Left renal pelvis (tissue), 4 donors: ENCODE measurements at regions not wholly inside any gene's neighbourhood (a gene's known extent, or its start where the extent isn't known, plus 50 kb on each side); places are given as distances from the start of the nearest gene placed in this dataset.
"Not testable (repeated sequence)": the region's sequence is repeated elsewhere in the genome, so short reads cannot be mapped to it uniquely, and the experiment has no call there.

Experiments used
- DNase-seq, 4 donors: peaks; one replicate each; pipeline ENCODE4 v3.0.0-alpha.2; 2013; ENCODE audit warnings: low read depth in 4 of 4, low spot score in 3 of 4

DNA sequence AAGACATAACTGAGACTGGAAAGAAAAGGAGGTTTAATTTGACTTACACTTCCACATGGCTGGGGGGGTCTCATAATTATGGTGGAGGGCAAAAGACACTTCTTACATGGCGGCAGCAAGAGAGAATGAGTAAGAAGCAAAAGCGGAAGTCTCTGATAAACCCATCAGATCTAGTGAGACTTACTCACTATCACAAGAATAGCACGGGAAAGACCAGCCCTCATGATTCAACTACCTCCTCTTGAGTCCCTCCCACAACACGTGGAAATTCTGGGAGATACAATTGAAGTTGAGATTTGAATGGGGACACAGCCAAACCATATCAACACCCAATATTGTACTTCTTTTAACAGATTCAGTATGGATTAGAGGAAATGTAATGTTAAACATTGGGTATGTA is 646.6 kb downstream of the ANKRD50 start:
- no peak for DNase-seq

DNA sequence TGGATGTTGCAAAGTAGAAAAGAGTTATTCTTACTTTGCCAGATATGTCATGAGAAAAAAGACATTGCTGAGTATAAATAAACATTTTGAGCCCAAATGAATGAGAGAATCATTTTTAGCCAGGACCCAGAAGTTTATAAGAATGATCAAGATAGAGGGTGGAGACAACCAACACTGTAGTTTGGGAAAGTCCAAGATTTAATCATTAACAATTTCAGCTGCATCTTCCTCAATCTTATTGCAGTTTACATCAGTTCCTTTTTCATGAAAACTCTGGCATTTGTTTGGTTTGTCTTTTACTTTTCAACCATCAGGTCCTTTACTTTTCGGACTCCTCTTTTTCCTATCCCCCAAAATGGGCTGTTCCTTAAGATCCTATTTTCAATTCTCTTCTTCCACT is 645.9 kb downstream of the ANKRD50 start:
- DNase-seq = no peak

DNA sequence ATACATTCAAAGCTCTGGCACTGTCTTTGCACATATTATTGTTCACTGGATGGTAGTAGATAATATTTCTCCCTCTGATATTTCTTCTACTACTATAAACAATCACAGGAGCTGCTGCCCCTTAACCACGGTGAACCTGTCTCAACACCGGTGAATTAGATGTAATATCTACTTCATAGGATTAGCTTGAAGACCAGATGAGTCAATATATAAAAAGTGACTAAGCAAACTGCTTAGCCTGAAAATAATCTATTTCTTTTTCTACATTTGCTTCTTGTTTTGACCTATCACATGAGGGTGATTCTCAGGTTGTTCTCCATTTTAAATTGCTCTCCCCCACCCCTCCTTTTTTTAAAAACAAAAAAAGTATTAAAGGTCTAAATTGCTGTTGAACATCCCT is 645.5 kb downstream of the ANKRD50 start:
- DNase-seq = no peak

DNA sequence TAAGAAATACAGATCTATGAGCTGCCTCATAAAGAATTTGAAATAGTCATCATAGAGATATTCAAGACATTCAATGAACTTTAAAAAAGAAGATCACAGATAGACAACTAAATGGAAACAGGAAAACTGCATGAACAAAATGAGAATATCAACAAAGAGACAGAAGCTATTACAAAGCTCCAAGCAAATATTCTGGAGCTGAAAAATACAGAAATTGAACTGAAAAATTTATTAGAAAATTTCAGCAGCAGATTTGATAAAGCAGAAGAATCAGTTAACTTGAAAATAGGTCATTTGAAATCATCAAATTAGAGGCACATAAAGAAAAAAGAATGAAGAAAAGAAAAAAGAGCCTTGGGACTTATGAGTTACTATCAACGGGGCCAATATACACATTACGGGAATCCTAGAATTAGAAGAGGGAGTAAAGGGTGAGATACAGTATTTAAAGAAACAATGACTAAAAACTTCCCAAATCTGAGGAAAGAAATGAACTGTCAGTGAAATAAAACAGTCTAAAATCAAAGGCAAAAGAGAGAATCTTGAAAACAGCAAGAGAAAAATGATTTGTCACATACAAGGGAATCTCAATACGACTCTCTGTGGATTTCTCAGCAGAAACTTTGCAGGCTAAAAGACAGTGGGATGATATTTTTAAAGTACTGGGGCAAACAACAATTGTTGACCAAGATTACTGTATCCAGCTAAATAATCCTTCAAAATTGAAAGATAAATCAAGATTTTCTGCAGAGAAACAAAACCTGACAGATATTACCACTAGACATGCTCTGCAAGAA is 641.6 kb downstream of the ANKRD50 start:
- no peak for DNase-seq

DNA sequence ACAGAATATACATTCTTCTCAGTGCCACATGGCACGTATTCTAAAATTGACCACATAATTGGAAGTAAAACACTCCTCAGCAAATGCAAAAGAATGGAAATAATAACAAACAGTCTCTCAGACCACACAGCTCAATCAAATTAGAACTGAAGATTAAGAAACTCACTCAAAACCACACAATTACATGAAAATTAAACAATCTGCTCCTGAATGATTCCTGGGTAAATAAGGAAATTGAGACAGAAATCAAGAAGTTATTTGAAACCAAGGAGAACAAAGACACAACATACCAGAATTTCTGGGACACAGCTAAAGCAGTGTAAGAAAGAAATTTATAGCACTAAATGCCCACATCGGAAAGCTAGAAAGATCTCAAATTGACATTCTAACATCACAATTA is 637.3 kb downstream of the ANKRD50 start:
- not testable (repeated sequence) for DNase-seq

DNA sequence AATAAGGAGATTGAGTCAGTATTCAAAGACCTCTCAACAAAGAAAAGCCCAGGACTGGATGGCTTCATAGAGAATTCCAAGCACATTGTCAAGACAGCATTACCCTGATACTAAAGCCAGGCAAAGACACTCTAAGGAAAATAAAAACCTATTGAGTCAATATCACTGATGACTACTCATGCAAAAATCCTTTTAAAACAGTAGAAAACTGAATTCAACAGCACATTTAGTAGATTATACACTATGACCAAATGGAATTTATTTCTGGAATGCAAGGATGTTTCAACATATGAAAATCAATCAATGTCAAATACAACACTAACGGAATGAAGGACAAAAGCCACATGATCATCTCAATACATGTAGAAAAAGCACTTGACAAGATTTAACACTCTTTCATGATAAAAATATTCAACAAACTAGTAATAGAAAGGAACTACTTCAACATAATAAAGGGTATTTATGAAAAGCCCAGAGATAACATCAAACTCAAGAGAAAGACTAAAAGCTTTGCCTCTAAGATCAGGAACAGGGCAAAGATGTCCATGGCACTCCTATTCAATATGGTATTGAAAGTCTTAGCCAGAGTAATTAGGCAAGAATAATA is 633.3 kb downstream of the ANKRD50 start:
- DNase-seq = no peak

DNA sequence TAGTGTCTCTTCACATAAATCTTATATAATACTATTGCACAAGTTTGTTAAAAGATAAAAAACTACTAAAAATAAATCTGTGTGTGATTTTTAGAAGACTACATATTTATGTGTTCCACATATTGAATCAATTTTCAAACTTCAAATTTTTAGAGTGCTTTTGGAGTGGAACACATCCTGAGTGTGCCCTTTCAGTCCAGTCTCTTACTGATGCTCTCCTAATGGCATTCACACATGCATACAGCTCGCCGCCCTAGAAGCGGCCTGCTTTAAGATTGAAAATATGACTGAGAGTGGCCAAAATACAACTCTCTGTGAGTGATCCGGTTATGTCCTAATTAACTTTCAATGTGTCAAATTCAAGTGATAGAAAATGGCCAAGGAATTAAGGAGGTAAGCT is 628.8 kb downstream of the ANKRD50 start:
- no peak for DNase-seq

DNA sequence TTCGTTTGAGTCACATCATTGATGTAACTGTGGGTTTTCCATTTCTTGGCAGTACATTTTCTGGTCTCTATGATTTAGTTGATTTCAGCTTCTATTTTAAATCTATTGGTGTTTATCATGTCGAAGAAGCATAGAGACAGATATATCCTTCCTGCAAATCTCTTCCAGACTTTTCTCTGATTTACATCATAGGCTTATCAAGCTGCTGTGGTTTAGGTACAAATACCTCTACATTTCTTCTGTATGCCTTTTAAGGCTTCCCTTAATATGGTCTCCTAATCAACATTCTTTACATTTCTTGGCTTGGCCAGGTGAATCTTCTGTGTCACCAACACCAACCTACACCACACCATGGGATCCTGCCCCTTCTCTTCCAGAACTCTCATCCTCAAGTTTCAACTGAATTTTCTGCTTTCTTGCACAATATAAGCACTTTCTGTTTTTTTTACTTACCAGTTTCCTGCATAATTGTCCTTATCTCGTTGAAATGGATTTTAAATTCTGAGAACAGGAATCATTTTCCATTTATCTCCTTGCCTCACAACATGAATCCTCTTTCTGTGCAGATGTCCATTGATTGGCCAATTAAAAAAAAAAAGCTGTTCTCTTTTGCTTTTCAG is 626.9 kb downstream of the ANKRD50 start:
- DNase-seq = no peak

DNA sequence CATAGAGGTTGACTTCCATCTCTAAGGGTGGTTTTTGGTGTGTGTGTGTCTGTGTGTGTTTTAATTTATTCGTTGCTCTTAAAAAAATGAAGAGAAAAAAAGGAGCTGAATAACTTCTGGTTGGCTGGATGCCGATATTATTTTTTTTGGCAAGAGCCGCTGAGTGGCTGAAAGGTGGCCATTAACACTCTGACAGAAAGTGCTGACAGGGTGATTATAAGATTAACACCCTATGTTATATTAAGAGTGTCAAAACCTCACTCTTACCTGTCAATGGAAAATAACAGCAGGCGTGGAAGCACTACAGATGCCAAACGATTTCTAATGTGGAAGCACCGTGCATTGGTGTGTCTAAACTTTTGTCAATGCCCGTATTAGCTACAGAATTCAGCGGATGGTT is 622.5 kb downstream of the ANKRD50 start:
- no peak for DNase-seq

DNA sequence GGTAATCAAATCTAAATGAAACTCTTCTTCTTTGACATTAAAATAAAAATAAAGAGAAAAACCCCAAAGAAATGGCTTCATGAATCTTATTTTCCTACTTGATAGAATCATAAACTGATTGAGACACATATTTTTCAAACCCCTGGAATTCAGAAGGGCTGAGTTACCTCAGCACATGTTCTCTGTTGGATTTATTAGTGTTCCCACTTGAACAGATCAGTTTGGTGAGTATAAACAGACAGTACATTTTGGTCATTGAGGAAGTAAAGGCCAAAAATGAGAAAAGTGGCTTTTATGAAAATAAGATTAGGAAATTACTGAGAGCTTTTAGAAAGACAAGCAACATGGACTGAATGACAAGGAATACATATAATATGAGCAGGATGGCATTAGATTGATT is 620.4 kb downstream of the ANKRD50 start:
- no peak for DNase-seq

DNA sequence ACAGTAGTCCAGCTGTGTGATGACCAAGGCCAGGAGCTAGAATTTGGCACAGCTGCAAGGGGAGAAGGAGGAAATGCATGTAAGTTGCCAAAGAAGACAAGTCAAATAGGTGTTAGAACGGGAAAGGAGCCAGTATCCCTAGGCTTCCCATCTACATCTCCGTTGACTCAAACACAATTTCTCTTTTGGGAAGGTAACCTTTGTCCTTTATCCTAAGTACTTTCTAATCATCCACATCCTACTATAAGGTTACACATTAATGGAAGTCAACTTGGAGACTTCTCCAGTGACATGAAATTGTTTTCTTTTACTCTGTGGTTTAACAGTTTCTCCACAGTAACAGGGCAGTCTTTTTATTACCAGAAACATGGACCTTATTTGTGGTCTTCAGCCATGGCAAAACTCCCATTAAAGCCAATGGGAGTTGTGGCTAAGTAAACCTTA is 620.0 kb downstream of the ANKRD50 start:
- no peak for DNase-seq

DNA sequence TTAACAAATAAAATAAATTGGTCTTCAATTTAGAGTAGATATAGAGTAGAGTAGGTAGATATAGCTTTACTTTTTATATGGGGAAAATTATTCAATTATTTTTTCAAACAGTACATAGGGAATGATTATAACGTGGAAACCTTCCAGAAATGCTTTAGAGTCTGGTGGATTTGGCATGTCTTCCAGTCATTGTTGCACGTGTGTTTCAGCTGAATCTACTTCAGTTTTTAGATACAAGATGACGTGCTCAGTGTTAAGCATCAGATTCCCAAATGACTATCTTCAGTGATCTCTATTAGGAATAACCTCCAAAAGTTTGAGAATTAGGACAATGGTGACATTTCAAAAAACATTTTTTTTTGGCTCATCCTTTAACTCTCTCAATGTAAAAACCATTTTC is 616.9 kb downstream of the ANKRD50 start:
- DNase-seq = no peak

DNA sequence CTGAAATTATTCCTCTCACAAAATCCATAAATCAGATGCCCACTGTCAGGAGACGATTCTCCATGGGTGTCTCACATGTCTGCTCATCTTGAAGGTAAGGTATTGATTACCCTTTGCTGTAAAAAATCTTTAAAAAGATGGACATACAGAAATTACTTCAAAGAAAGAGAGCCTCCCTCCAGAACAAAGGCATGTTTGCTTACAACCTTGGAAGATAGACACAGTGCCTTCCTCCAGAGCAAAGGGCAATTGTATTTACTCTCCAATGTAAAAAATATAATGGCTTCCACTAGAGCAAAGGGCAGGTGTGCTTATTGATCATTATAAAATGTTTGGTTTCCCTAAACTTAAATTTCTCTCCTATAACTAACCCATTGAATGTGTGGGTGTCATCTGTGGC is 616.2 kb downstream of the ANKRD50 start:
- DNase-seq = no peak

DNA sequence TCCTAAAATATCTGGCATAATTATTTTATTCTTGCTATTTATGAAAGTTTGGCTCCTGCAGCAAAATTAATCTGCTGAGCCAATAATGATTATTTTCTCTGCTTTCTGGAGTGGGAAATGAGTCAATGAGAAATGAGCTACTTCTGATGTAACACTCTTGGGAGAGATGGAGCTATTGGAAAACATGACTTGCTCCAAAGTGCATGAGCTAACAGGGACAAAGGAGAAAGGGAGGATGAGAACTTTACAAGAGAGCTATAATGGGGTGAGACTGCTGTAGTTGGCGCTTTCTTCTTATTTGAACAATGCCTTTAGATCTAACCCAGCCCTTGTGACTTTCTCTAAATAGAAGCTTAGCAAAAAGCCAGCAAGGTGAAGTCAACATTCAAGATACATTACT is 615.1 kb downstream of the ANKRD50 start:
- no peak for DNase-seq

DNA sequence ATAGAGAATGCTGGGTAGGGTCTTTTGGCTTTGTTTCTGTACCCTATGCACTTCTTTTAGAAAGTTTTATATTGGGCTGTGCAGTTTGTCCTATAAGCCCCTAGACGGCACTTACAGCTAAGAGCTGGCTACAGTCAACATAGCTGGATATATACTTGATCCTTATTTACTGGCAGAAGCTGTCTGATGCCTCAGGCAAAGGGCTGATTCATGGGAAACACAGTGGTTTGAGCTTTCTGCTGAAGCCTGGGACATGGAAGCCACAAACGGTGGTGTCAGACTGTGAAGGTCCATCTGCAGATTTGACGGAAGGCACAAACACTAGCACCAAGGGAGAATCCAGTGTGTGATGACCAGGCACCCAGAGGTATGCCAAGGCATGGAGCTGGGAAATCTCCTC is 608.4 kb downstream of the ANKRD50 start:
- DNase-seq = no peak

DNA sequence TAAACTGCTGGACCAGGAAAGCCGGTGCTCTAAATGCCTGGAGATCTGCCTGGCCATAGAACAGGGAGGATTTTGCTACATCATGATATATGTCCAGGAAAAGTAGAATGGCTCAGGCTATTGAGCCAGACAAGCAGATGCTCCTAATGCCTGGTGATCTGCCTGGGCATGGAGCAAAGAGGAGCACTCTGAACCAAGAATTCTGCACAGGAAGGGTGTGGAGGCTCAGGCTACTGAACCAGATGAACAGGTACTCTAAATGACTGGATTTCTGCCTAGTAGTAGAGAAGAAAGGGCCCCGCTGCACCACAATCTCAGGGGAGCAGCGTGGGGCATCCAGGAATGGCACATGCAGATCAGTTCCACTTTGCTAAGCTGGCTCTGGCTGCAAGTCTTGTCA is 607.9 kb downstream of the ANKRD50 start:
- DNase-seq = no peak

DNA sequence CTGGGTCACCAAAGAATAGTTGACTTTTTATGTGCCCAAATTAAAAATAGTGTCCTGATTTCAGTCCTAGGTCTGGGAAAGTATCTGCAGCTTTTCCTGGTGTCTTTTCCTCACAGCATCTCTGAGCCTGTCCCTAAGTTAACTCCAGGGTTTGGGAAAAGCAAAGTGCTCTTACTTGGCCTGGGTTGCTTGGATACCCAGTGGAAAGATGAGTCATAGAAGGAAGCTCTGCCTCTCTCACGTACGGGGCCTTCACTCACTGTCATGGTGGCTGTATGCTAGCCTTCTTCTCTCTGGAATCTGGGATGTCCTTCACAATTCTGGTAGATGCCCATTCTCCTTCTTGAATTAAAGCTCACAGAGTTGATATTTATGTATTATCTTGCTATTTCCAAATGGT is 607.3 kb downstream of the ANKRD50 start:
- DNase-seq = no peak

DNA sequence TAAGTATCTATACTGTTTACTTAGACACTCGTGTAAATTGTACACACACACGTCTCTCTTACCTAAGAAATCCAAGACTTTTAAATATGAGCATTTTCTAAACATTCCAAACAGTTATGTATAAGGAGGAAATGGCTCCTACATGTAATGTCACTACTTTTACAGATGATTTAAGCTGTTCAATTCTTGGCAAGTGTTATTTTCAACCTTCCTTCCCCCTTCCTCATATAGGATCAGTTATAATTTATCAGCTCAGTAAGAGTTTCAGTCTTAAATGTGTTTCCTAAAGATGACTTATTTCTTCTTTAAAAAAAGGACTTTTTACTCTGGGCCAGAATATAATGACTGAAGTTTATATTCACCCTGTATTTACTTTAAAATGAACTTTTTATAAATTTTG is 601.1 kb downstream of the ANKRD50 start:
- DNase-seq = no peak

DNA sequence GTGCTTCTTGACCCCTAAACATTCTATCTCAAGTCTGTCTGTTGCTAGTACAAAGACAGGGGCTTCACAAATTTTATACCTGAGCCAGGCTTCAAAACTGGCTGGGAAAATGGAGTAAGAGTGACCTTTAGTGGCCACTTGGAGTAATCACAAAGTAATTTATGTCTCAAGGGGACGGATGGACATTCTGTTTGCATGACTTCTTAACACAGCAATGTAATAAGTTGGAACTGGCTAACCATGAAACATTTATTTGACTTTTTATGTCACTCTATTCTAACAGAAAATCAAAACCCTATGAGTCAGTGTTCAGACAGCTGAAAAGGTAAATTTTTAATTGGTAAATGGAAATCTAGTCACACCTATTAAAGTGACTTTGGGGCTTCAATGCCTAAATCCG is 600.6 kb downstream of the ANKRD50 start:
- peak; percentile 52 to 68 (median 64) for DNase-seq

DNA sequence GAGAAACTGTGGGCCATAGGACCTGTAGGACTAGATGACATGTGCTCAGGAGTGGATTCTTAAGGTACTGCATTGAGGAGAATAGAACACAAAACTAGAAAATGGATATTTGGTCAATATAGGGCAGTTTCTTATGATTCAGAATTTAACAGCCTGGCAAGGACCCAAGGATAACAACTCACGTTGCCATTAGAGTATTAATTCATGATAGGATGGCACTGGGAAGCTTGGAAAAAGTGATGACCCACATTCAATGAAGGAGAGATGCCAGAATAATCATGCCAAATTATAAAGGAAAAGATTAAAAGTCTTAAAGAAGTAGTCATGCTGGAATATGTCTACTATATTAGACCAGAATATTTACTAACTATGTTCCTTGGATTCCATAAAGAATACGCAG is 594.5 kb downstream of the ANKRD50 start:
- DNase-seq = no peak

DNA sequence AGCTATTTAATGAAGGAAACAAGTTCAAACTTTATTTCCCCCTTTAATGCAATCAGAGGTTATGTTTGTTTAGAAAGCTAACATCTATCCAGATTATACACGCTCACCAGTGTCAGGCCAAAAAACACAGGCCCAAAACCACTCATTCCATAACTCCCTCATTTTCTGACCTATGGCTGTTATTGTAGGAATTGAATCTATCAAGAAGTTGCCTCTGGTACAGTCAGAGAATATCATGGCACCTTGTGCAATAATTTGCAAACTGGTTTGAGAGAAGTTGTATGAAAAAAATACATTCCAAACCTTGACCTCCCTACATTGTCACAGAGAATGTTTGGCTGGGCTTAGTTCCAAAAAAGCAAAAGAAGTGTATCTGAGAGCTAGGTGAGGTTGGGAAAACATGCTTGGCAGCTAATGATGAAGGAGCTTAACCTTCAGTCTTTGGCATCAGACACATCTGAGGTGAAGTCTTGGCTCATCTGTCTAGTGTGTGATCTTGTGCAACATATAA is 591.0 kb downstream of the ANKRD50 start:
- no peak for DNase-seq

DNA sequence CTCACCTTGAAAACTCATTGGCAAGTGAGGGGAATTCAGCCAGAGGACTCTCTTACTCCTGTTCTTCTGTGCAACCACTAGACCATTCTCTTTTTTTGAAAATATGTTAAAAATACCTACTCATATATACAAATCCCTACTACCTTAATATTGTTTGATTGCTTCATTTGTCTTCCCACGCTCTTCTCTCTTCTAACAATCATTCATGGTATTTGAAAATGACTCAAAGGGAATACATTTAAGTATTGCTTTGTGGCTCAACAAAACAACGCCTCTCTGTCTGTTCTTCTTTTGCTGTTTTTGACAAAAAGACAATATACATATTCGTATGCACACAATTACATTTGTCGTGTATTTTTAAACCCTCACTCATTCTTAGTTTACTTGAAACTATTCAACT is 589.4 kb downstream of the ANKRD50 start:
- DNase-seq = no peak
